ENCODE measurements at regions not wholly inside any gene's neighbourhood (a gene's known extent, or its start where the extent isn't known, plus 50 kb on each side); places are given as distances from the start of the nearest gene placed in this dataset.

DNA sequence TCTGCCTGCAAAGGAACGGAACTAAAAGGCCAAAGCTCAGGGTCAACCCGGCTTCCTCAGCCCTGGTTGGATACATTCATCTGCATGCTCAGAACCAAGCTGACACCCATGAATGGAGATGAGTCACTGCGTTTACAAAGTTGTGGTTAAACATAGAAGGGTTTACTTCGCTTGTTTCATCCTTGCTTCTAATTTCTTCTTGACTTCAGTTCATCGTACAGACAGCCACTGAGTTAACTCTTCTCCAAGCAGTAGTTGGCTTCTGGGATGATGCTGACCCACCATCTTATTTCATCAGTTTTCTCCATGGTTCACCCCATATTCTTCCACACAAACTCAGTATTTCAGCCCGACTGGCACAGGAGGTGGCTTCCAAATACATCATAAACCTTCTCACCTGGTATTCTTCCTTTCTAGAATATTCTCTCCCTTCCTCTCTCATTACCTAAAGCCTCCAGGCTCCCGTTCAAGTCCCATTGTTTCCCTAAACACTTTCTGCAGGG, 166.3 kb upstream of the RNF32 start:
- DNase-seq, result no peak

DNA sequence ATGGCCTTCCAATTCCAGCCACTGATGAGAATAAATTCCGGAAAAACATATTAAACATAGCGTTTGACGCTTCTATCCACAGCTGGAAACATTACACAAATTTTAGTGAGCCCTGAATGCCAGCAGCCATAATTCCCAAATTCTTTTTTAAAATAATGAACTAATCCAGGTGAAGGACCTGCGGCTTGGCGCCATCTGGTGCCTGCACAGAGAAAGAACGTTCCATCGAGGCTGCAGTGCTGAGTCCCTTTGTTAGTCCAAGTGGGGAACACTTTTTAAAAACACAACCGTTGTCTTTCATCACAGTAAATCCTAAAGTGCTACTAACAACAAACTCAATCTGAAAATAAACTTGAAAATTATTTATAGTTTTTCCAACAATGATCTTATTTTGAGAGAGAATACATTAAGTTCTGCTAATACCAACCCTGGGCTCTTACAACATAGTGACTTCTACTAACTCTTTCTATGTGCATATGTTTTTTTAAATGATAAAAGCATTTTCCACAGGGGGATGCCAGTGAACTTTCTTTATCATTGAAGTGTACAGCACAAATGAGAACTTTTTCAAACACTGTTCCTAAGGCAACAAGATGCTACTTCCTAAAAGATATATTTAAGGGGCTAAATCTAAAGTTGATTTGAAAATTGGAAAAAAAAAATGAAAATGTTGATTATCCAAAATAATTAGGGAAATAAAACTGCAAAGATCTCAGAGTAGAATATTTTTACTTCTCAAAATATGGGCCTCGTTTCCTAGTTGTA, 166.9 kb upstream of the RNF32 start:
- DNase-seq, result peak; percentile 29

DNA sequence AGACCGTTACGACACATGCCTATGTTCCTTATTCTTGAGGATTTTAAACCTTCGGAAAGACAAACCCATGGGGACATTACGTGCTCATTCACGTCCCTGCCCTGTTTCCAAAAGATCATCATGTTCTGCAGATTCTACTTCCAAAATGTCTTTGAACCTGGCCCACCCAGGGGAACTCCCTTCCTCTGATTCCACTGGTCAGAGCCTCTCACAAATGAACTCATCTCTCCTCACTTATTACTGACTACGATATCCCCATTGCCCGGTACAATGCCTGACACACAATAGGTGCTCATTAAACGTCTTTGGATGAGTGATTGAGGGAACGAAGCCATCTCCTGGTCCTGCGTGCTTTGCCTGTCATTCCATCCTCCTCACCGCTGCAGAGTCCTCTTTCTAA, 168.3 kb upstream of the RNF32 start:
- DNase-seq, result no peak

DNA sequence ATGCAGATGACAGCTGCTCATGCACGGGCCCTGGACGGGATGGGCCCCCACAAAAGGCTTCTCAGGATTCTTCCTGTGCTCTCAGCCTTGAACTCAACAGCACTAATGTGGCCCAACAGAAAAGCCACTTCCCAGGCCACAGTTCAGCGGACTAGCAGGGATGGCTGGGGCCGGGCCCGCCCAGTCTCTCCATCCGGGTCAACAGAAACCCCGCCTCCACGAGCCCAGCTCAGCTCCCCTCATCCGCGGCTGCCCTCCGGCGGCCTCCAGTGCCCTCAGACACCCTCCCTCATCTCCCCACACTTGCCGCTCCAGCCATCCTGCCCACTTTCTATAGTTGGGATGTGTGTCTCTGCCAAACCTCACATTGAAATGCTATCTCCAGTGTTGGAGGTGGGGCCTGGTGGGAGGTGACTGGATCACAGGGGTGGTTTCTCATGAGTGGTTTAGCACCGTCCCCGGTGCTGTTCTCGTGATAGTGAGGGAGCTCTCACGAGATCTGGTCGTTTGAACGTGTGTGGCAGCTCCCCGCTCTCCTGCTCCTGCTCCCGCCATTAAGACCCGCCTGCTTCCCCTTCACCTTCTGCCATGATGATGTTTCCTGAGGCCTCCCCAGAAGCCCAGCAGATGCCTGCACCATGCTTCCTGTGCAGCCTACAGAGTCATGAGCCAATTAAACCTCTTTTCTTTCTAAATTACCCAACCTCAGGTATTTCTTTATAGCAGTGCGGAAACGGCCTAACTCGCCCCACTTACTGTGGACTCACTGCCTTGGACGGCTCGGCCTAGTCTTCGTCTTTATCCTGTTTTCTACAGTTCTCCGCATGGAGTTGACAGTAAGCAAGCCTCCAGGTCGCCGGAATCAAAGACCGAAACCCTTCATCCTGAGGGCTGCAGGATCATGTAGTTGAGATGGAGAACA, 169.9 kb upstream of the RNF32 start:
- DNase-seq, result no peak

DNA sequence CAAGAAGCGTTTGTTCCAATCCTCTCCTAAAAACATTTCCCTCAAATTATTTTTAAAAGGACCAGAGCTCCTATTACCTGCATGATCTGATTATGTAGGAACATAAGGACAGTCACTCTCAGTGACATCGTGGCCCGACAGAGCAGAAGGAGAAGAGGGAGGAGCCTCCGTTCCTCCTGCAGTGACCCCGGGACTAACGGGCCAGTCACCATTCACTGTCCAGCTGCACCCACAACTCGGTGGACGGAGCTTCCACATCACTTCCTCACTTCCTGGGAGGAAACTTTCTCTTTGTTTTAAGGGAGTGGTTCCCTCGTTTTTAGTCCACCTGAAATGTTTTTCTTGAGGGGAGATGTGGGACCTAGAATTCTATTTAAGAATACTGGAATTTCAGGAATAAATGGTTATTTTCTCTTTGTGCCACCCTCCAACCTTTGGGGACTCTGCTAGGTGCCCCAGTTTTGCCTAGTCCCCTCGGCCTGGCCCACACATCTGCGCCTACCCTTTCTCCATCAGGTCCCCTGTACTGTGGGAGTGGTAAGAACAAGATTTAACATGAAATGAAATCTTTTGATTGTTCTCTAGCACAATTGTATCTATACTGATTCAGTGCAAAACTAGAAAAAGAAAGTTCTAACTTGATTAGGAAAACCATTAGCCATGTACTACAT, 173.5 kb upstream of the RNF32 start:
- DNase-seq, result no peak

DNA sequence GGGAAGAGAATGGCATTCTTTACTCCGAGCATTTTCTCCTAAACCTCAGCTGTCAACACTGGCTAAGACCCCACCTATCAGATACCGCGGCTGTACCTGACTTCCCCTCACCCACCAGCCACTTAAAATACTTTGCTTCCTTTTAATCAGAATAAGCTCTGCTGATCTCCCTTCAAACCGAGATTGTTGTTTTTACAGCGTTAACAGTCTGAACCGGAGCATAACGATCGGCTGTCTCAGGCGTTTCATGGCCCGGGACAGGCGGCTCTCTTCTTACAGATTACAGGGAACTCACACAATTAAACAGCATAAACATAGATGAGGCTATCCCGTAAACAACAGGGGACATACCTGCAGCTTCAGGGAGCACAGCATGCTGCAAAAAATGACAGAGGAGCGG, 174.3 kb upstream of the RNF32 start:
- DNase-seq, result no peak

DNA sequence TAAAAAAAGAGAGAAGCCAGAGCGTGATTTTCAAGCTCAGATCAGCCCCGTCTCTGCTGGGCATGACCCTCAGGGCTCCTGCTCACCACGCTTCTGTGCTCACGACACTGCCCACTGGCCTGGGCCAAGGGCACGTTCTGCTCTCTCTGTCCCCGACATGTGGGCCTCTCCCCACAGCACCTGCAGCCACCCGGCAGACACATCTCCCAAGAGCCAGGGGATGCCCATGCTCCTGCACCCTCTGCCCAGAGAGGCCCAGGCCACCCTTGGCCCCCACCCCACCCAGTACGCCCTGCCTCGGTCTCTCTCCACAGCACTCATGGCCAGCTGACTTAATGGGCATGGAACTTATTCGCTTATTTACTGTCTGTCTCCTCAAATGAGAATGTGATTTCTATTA, 175.4 kb upstream of the RNF32 start:
- no peak for DNase-seq

DNA sequence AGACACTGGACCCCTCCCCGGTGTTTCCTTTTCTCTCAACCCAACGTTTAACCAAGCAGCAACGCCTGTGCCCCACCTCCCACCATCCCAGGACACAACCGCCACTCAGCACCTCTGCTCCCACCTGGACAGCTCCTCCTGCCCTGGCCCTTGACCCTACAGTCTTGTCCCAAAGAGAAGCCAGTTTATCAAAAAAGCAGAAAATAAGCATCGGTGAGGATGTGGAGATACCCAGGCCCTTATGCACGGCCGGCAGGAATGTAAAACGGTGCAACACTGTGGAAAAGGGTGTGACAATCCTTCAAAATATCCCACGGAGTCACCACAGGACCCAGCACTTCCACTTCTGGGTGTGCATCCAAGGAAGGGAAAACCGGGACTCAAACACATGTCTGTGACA, 176.2 kb upstream of the RNF32 start:
- no peak for DNase-seq

DNA sequence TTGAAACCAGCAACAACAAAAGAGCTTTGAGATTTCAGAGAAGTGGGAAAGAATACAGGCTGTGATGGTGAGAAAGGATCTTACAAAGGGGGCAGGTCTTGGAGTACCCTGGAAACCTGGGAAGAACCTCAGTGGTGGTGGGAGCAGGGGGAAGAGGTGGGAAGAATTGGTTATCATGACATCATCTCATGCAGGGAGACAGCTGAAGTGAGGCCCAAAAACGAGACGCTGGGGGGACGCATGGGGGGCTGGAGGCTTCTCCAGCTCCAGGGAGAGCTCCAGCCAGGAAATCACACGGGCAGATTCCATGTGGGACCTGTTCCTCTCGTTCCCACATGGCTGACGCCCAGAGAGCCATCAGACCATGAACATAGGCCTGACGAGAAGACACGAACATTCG, 177.3 kb upstream of the RNF32 start:
- no peak for DNase-seq

DNA sequence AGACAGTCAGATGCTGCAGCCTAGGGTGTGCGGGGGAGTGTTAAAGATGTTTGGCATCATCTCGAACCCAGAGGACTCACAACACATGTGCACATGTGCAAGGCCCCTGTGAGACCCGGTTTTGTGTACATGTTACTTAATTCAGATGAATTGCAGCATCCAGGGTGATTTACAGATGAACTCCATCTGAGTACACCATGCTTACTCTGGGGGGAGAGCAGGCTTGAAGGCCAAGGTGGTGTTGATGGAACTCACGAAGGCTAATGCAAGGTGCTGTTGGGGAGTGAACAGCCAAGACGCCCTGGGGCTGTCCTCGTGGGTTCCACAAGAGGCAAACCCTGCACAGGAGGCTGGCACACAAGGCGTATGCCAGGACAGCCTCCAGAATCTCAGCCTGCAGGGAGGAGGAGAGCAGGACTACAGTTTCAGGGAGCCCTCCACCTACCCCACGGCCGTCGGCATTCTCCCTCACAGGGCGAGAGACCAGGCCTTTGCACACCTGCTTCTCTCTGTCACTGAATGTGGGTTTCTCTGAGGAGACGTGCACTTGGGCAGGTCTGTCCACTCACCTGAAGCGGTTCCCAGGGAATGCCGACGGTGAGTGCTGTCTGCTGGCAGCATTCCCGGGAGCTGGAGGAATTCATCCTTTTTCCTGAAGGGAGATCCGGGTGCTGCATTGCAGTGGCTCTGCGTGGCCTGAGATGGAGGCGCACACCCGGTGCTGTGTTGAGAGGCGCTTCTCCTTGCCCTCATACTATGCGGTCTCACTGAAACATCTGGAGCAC, 178.5 kb upstream of the RNF32 start:
- DNase-seq, result no peak

DNA sequence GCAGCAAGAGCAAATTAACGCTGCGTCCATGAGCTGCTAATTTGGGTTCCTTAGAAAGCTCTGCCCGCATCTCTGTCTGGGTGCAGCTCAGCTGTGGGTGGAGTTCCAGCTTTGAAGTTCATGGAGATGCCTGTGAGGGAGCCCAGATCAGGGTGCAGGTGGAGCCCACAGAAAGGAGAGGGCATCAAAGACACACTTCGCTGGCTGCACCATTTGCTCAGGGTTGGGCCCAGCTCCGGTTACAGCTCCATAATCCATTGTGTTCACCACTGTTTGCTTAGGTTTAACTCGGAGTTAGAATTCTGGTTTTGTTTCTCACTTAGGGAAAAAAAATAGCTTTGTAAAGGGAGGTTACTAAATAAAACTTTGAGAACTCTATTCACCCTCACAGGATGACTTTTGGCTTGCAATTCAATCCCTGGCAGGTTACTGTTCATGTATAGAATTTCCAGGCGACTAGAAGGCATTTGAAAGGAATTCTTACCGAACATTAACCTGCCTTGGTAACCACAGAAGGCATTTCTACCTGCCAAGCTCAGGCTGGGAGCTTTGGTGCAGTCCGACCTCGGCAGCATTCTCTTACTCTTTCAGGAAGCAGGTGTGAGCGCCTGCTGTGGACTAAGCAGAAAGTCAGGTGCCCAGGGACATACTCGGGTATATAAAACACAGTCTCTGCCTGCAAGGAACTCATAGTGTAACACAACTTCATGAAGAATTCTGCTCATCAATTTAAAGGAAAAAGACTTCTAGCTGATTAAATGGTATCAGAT, 179.5 kb upstream of the RNF32 start:
- no peak for DNase-seq

DNA sequence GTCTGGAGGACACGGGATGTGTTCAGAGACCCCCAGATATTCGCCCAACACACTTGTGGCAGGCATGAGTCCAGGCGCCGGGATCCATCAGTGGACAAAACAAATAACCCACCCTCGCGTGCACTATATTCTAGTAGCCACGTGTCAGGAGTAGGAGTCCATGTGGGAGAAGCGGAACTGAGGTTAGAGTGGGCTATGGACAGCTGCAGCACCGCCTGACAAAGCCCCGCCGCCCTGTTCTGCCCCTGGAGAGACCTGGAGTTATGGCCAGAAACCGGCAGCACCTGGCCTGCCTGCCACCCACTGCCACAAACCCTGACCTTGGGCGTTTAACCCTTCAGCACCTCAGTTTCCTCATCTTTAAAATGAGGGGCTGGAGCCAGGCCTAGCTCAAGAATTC, 181.0 kb upstream of the RNF32 start:
- DNase-seq, result no peak

DNA sequence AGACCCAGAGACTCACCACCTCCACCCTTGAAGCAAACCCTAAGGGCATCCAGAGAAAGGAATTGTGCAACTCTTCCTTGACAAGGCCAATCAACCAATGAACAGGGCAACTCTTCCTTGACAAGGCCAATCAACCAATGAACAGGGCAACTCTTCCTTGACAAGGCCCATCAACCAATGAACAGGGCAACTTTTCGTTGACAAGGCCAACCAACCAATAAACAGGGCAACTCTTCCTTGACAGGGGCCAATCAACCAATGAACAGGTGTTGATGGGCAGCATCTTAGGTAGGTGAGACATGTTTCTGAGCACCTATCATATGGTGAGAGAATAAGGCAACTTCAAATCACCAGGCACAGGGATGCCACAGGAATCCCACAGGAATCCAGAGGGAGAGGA, 181.5 kb upstream of the RNF32 start:
- DNase-seq, result no peak

DNA sequence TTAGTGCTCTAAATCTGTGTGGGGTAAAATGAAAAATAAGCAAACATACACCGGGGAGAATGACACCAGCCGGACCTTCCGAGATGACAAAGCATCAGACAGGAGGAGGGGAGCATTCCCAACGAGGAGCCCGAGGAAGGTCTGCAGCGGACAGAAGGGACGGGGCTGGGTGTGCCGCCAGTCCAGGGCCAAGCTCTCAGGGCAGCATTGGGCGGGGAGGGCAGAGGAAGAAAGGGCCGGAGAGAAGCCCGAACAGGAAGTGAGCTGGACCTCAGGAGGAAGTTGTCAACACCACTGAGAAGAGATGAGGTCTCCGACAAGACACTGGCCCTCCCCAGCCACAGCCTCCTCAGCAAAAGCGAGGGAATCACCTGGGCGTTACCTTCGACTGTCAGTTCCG, 182.6 kb upstream of the RNF32 start:
- DNase-seq, result no peak

DNA sequence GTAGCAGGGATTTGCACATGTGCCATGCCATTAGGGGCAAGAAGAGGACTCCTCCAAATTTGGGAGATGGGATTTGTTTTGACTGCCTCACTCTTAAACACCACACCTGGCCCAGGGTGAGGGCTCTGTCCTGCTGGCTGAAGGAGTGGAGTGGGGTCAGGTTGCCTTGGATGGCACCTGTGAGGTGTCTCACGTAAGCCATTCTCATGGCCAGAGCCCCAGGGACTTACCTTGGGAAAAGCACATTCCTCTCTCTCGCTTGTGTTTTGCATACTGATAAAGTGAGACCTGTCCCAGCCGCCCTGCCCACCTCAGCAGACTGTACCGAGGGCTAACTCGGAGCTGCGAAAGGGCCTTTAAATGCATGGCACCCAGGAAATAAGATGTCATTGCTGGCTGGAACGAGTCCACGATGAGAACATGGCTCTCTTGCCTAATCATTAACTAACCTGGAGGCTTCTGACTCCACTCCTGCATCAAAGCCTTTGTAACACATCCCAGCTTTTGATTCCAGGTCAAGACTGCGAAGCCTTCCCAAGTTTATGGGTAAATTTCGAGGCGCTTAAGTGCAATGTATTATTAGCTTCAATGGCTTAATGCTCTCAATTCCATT, 184.0 kb upstream of the RNF32 start:
- DNase-seq, result no peak

DNA sequence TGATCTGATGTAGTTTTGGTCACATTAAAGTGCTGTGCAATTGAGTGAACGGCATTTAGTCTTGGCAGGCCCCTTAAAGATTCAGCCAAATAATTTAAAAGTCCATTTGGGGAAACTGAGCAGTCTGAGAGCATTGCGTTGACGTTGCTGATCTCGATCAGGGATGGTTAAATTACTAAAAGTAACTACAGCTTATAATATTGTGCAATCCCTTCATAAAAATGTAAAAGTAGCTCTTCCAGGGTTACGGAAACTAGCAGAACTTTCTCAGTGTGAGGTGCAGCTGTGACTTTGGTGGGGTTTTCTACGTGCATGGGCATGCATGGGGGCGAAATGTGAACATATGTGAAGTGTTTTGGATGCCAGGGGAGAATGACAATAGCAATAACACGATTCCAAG, 184.5 kb upstream of the RNF32 start:
- DNase-seq, result no peak

DNA sequence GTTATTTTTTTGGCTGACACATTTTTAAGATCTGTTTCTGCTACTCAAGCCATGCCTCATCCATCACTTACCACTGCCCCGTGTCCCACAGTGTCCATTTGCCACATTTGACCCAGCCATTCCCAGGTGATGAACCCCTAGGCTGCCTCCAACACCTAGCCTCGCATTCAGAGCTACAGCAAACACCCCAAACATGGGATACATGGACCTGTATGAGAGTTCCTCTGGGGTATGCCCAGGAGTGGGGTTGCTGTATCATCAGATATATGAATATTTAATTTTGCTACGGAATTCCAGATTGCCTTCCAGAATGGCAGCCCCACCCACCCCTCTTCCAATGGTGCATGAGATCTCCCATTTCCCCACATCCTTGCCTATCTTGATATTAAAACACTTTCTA, 190.1 kb upstream of the RNF32 start:
- DNase-seq, result no peak

DNA sequence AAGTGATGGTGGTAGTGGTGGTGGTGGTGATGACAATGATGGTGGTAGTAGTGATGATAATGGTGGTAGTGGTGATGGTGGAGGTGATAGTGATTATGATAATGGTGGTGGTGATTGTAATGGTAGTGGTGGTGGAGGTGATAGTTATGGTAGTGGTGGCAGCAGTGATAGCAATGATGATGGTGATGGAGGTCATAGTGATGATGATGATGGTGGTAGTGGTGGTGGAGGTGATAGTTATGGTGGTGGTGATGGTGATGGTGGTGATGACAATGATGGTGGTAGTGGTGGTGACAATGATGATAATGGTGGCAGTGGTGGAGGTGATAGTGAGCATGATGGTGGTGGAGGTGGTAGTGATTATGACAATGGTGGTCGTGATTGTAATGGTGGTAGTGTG, 191.7 kb upstream of the RNF32 start:
- DNase-seq, result no peak

DNA sequence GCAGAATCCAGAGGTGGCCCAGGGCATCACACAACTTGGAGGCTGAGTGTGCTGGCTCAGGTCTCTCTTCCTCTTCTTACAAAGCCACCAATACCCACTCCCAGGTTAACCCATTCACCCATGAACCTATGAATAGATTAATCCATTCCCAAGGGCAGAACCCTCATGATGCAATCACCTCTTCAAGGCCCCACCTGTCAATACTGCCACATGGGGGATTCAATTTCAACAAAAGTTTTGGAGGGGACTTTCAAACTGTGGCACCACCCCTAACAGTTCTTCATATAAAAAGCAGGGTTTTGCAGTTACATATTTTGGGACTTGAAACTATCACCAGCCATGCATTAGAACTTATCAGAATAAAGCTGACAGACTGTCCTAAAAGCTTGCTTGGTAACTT, 193.6 kb upstream of the RNF32 start:
- DNase-seq, result no peak

DNA sequence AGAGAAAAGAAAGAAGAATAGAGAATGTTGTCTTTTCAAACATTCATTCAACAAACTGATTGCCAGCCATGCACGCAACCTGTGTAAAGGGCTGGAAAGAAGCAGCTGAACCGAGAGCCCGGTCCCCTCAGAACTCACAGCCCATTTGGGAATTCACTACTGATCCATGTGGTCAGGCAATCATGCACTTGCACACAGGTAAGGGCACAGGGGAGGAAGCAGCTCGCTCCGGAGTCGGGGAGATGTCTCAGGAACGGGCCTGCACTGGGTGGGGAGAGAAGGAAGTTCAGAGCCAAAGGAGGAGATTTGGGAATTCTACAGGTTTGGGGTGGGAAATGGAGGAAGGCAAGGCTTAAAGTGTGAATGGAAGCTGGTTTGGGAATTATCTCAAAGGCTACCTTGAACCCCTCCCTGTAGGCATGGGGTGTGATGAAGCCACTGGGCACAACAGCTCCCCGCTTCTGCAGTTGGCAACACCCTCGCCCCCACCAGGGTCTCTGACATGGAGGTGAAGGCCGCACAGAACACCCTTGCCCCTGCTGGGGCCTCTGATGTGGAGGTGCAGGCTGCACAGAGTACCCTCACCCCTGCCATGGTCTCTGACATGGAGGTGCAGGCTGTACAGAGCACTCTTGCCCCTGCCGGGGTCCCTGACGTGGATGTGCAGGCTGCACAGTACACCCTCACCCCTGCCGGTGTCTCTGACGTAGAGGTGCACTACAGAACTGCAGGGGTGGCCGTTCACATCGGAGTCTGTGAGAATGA, 194.4 kb upstream of the RNF32 start:
- no peak for DNase-seq

DNA sequence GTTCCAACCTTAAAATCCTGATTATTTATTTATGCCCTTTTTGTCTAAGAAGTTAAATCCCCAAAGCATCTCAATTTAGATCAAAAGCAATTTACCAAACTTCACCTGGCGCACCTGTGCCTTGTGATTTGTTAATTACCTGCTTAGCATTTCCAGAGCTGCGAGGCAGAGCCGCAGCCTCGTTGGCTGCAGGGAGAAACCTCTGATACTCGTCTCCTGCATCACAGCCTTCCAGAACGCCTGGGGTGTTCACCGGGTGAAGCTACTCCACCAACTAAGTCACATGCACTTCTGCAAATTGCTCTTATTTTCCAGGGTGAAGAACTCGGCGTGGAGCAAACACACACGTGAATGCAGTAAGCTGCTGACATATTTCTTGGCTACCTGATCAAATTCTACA, 198.1 kb upstream of the RNF32 start:
- no peak for DNase-seq
